C4-2B (cell line): ENCODE measurements at regions not wholly inside any gene's neighbourhood (a gene's known extent, or its start where the extent isn't known, plus 50 kb on each side); places are given as distances from the start of the nearest gene placed in this dataset.

Source experiments
- H3K27ac ChIP-seq: fragments of 450-650 bp; 2 replicates; pipeline ENCODE4 v1.5.1; 2017
- ZFX ChIP-seq: fragments of 450-650 bp; IDR thresholded peaks from 2 replicates; pipeline ENCODE4 v1.6.1; 2017
- TF ChIP-seq, protein P1 (sequence below): fragments of 450-650 bp; conservative IDR thresholded peaks from 2 replicates; pipeline ENCODE4 v1.5.1; 2017; ENCODE audit warnings: mild to moderate bottlenecking

- H3K27ac ChIP-seq: no peak overlapping the region
These were observed 102.4 kb upstream of the THY1 start for GRCh38 chr11:119525180-119525866.

GRCh38 chr11:119523539-119524157 is 100.7 kb upstream of the THY1 start:
- H3K27ac ChIP-seq: no peak overlapping the region
- TF ChIP-seq, protein P1, sequence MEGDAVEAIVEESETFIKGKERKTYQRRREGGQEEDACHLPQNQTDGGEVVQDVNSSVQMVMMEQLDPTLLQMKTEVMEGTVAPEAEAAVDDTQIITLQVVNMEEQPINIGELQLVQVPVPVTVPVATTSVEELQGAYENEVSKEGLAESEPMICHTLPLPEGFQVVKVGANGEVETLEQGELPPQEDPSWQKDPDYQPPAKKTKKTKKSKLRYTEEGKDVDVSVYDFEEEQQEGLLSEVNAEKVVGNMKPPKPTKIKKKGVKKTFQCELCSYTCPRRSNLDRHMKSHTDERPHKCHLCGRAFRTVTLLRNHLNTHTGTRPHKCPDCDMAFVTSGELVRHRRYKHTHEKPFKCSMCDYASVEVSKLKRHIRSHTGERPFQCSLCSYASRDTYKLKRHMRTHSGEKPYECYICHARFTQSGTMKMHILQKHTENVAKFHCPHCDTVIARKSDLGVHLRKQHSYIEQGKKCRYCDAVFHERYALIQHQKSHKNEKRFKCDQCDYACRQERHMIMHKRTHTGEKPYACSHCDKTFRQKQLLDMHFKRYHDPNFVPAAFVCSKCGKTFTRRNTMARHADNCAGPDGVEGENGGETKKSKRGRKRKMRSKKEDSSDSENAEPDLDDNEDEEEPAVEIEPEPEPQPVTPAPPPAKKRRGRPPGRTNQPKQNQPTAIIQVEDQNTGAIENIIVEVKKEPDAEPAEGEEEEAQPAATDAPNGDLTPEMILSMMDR: no peak
- TF ChIP-seq ZFX: no peak

More at GRCh38 chr11:119525180-119525866, 102.4 kb upstream of the THY1 start:
- TF ChIP-seq, protein P1: no peak
- TF ChIP-seq ZFX: no peak

DNA sequence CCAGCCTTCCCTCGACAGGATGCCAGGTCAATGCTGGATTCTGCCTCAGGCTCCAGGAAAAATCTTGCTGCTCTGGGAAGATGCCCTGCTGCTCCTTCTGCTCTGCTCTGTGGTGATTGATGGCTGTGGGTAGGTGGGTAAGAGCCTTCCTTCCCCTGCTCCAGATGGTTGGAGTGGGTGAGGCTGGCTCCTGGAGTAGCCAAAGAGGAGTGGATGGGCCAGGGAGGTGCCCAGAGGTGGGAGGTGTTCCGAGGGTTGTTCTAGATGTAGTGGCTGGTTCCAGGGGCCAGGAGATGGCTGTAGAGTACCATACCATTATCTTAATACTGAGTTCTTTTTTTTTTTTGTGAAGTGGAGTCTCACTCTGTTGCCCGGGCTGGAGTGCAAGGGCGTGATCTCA is 99.6 kb upstream of the THY1 start:
- H3K27ac ChIP-seq: no peak overlapping the region
- TF ChIP-seq ZFX: no peak
- TF ChIP-seq, protein P1: no peak

GRCh38 chr11:119521551-119521950 is 98.6 kb upstream of the THY1 start:
- no peak for TF ChIP-seq ZFX
- TF ChIP-seq, protein P1: no peak
- no peak overlapping the region for H3K27ac ChIP-seq

- H3K27ac ChIP-seq: no peak overlapping the region
- TF ChIP-seq, protein P1: no peak
- no peak for TF ChIP-seq ZFX
These were observed 98.0 kb upstream of the THY1 start for GRCh38 chr11:119520966-119521365.

GRCh38 chr11:119520400-119520799 is 97.4 kb upstream of the THY1 start:
- H3K27ac ChIP-seq: no peak overlapping the region
- TF ChIP-seq ZFX: no peak
- TF ChIP-seq, protein P1: no peak

GRCh38 chr11:119519796-119520195 is 96.8 kb upstream of the THY1 start:
- no peak overlapping the region for H3K27ac ChIP-seq
- TF ChIP-seq, protein P1: no peak
- TF ChIP-seq ZFX: no peak
